HG03469 (cell line): ENCODE measurements at regions not wholly inside any gene's neighbourhood (a gene's known extent, or its start where the extent isn't known, plus 50 kb on each side); places are given as distances from the start of the nearest gene placed in this dataset.

Experiments
- ATAC-seq: cut with Tn5 transposase; IDR thresholded peaks from one replicate; pipeline ENCODE4 v1.9.1; 2021; ENCODE audit warnings: mild to moderate bottlenecking, moderate library complexity, moderate number of reproducible peaks; ENCODE audit not compliant: unreplicated experiment

DNA sequence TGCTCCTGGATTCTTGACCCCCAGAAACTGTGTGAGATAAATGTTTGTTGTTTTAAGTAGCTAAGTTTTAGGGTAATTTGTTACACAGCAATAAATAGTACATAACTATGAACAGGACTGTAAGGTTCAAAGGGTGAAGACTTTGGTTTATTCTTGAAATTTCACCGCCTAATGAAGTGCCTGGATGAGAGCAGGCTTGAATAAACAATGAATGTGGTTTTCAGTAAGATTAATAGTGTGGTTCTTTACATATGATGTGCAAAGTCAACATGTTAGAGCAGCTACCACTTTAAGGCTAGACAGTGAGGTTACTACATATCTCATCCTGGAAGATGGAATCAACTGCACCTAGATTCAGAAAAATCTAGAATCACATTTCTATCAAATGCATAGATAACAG lies 145.2 kb upstream of the BTG1 start:
- ATAC-seq = no peak

DNA sequence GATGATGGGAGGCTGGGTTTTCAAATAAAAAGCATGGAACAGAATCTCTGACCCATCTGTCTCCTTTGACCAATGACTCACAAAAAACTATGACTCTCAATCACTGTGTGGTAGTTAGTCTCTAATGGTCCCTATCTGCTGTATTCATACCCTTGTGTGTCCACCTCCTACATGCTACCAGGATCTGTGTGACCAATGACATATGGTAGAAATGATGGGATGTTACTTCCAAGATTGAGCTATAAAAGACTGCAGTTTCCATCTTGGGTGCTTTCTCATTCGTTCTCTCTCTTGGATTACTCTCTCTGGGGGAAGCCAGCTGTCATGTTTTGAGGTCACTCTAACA lies 144.7 kb upstream of the BTG1 start:
- ATAC-seq = no peak

DNA sequence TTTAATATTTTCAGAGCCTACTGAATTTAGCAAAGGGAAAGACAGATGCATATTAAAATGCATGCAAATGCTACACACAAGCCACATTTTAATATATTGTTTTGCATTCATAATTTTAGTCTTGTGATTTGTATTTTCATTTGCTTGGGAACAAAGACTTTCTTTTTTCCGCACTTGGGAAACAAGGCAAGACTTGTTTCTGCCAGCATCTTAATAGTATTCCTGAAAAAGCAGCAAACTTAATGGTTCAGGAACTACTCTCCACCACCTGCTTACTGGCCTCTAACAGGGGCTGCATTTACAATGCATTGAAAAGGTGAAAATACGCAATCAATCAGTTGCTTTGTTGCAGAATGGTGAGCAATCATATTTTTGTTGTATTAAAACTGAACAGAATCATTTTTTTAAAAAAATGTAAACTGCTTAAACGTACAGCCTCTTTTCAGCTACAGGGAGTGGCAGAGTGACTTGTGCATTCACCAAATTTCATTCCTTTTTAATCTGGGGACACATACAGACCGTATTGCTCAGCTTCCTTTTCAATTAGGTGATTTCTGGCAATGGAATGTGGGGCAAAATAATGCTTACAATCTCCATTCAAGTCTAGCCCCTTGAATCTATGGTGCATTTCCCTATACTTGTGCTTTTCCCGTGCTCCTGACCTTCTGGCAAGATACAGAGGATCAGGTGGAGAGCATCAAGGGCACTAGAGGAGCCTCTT lies 144.1 kb upstream of the BTG1 start:
- ATAC-seq = no peak

DNA sequence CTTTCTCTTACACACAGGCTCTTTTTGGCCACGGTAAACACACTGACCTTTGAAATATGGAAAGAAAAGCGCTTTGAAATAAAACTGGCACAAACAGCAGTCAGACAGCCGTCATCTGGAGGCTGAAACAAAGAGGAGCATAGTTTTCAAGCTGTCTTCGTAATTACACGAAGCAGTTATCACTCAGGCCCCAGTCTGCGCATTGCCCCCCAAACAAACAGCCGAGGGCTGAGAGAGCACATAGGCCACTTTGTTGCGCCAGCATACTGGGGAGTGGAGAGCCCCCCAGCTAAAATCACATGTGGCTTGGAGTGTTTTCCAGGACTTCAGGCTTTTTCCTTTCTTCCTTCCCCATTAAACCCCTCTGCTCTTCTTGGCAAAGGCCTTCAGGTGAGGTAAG lies 142.9 kb upstream of the BTG1 start:
- ATAC-seq = no peak

DNA sequence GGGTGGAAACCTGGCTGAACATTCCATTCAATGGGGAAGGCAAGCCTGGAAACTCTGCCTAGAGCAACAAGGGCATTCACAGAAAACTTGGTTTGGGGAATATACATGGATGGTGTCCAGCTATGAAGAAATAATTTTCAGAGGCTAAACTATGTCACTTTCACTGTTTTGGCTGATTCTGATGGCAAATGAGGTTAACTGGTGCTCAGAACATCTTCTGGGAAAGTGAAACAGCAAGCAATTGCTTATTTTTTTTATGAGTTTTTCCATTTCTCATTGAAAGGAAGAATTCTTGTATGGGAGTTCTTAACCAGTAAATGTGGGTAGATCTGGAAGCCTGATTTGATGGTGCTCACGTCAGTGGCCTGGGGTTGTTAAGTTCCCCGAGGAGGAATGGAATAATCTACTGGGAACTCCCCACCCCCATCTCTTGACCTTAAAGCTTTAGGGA lies 132.8 kb upstream of the BTG1 start:
- ATAC-seq = no peak

DNA sequence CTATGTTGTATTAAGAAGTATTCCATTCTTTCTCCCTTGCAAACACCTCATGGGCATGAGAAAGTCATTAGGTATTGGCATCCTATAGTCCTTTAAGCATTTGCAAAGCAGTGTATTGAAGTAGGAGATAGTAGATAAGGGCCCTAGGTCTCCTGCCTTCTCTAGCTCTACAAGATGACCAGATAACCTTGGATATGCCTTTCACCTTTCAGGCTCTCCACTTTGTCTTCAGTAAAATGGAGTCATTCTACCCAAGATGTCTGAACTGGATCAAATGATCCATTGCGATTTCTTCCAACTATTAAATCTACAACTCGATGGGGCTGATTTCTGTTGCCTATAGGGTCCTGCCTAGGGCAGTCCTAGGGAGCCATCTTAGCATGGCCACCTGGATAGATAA lies 132.1 kb upstream of the BTG1 start:
- ATAC-seq = no peak

DNA sequence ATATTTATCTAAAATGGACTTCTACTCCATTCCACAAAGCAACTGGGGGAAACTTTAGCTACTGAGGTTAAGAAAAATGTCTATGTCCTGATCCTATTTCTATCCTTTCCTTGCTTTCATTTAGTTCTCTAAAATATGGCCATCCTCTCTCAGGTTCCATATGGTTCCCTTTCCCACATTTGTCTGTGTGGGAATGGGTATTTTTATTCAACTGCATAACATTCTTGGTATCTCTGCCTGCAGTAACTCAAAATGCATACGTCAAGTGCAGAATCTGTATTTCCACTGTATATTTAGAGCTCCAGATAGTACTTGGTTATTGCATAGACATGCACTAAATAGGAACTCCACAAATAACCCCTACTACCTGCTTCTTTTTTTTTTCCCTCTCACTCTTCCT lies 130.6 kb upstream of the BTG1 start:
- ATAC-seq = no peak

DNA sequence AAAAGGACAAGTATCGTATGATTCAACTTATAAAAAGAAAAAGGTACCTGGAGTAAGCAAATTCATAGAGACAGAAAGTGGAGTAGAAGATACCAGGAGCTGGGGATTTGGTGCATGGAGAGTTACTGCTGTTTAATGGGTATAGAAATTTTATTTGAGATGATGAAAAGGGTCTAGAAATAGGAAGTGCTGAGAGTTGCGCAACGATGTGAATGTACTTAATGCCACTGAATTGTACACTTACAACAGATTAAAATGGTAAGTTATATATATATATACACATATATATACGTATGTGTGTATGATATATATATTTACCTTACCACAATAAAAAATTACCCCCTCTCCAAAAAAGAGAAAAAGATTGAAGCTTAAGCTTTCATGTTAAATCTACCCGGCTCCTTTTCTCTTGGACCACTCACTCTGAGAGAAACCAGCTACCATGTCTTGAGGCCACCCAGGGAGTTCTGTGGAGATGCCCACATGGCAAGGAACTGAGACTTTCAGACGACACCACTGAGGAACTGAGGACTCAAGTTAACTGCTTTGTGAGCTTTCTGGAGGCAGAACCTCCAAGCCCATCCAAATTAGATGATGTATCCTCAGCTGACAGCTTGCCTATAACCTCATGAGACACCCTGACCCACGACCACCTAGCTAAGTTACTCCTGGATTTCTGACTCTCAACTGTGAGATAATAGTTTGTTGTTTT lies 130.0 kb upstream of the BTG1 start:
- no peak for ATAC-seq

DNA sequence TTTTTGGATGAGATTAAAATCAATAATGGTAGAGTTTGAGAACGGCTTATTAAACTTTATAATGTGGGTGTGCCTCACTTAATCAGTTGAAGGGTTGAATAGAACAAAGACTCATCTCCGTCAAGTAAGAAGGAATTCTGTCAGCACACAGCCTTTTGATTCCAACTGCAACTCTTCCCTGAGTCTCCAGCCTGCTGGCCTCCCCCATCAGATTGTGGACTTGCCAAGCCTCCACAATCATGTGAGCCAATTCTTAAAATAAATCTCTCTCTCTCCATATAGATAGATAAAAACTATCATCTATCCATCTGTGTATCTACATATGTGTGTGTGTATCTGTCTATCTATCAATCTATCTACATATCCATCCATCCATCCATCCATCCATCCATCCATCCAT lies 127.4 kb upstream of the BTG1 start:
- ATAC-seq = no peak

DNA sequence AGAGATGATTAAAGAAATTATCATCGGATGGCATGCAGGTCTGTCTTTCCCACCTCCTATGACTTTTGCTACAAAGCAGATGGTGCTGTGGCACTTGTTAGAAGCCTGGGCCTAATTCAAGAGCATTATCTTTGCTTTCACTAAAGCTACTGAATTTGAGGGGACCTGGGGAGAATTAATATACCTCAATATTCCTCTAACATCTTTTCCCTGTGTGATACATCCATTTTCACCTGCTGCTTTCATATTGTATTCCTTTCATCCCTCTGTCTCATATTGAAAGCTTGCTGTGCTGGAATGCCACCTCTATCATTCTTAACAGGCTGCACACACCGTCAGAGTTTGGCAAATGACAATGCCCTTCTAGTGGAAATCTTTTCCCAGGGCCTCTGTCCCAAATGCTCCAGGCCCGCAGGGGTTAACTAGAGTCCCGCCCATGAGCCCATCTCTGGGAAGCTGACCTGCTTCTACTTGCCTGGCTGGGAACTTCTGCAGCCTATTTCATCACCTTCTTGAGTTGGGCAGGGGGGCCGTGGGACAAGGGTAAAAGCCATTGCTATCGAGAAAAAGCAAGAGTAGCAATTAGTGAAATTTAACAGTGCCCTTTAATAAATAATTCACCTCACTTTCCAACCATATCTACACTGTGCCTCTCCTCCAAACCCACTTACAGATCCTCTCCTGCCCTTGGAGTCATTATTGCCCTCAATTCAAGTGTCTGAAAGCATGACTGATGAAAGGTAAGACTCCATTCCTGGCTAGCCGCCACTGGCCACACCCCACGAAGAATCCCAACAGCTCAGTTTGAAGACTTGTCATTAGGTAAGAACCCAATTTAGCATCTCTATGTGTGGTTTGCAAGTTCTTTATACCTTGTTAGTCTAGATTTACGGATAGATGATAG lies 126.7 kb upstream of the BTG1 start:
- ATAC-seq = no peak

DNA sequence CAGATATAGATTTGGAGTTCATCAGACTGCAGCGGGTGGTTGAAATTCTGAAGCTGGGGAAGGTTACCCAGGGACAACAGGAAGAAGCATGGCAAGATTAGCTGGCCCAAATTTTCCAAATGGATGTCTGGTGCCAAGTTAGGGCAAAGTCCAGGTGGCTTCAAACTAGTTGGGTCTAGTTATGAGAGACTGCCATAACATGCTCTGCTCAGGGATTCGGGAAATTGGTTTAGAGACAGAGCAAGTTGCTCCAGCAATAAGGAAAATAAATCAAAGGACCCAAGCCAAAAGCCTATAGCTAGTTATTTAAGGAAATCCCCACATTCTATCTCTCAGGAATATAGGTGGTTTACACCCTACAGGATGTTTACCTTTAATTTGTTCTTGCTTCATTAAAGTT lies 125.7 kb upstream of the BTG1 start:
- no peak for ATAC-seq

DNA sequence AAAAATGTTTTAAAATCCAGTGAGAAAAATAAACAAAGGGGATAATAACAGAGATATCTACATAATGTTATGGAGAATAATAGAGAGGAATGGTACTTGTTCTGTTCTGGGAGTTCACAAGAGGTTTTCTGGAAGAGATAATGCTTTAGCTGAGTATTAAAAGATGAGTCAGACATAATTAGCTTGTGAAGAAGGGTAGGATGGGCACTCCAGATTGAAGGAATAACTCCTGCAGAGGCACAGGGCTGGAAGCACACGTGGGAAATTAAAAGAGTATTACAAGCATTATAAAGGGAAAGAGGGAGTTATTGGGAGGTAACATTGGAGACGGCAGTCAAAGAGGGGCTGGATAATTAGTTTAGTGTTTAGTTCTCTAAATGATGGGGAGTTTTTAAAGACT lies 124.9 kb upstream of the BTG1 start:
- no peak for ATAC-seq

DNA sequence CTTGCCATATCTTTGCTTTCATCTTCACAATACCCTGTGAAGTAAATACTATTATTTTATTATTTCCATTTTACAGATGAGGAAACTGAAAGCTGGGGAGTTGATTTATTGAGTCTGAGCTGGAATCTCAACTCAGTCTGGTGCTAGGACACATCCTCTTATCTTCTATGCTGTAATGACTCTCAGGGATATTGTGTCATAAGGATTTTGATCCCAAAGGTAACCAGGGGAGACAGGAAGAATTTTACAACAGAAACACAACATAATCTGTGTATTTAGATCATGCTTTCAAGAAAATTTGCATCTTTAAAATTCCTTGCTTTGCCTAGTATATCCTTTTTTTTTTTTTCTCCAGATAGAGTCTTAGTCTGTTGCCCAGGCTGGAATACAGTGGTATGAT lies 123.3 kb upstream of the BTG1 start:
- no peak for ATAC-seq

DNA sequence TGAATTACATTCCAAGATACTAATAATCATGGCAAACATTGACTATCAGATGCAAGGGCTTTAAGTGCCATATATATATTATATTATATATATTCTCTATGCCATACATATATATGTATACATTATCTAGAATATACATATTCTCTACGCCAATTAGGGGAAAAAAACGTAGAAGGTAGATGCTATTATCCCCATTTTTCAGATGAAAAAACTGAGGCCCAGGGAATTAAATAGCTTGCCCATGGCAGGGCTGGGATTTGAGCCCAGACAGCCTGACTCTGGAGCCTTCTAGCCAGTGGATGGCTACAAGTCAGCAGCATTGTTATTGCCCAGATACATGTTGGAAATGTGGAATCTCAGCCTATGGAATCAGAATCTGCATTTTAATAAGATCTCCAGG lies 116.0 kb upstream of the BTG1 start:
- no peak for ATAC-seq

DNA sequence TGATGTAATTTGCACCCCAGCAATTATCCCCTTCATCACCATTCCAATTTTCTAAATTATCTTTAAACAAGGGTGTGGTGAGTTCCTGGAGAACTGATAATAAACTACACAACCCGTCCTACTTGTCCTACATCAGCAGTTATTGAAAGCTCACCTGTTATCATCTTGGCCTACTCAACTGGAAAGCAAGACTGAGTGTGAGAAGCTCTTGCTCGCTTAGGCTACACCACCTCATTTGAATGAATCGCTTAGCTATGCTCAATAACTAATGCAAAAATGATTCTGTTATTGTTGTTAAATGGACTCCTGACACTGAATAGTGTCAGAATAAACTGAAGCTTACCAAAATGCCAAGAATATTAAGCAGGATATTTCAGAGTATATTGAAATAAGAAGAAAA lies 115.4 kb upstream of the BTG1 start:
- no peak for ATAC-seq

DNA sequence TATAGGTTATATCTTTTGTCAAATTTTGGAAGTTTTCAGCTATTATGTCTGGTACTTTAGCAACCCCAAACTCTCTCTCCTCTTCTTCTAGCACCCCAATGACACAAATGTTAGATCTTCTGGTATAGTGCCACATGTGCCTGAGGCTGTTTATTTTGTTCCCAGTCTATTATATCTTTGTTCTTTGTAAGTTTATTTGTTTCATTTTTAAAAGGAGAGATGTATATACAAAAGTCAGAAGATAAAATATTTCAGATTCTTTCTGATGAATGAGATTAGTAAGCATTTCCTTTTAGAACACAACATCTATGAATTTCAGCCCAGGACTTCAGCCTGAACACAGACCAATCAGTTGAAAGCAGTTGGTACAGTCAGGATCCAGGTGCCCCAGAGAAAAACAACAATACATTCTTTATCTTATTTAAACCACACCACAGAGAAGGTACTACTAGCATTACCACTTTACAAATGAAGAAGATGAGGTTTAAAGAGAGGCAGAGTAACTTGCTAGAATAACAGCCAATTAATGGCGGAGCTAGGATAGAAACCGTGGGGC lies 114.1 kb upstream of the BTG1 start:
- ATAC-seq = no peak

DNA sequence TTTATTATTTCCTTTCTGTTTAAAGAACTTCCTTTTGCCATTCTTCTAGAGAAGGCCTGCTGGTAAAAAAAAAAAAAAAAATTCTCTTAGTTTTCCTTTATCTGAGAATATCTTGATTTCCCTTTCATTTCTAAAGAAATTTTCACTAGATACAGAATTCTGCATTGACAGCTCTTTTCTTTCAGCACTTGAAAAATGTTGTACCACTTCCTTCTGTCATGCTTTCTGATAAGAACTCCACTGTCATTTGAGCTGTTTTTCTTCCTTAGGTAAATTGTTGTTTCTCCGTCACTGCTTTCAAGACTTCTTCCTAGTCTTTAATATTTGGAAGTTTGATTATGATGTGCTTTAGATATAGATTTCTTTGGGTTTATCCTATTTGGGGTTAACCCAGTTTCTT lies 113.6 kb upstream of the BTG1 start:
- ATAC-seq = no peak

DNA sequence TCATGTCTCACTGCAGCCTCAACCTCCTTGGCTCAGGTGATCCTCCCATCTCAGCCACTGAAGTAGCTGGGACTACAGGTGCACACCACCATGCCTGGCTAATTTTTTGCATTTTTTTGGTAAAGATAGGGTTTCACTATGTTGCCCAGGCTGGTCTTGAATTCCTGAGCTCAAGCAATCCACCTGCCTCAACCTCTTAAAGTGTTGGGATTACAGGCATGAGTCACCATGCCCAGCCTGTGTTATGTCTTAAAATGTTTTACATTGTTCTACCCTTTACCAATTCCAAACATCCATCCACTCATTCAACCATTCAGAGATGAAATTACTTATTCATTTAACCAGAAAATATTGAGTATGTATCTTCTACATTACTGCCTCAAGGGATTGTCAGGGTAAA lies 111.6 kb upstream of the BTG1 start:
- no peak for ATAC-seq

DNA sequence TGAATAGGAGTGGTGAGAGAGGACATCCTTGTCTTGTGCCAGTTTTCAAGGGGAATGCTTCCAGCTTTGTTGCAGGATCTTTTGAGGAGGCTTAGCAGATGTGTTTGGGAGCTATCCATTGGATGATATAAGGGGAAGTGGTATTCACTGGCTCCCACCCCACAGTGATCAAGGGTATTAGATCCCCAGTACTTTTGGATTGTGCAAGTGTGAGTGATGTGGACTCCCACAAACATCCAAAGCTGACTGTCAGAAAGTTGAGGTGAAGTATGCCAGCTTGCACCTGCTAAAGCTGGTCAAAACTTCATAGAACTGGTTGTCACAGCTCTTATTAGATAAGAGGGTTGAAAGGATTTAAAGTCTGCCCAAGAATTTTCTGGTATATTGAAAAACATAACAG lies 110.1 kb upstream of the BTG1 start:
- ATAC-seq = no peak

DNA sequence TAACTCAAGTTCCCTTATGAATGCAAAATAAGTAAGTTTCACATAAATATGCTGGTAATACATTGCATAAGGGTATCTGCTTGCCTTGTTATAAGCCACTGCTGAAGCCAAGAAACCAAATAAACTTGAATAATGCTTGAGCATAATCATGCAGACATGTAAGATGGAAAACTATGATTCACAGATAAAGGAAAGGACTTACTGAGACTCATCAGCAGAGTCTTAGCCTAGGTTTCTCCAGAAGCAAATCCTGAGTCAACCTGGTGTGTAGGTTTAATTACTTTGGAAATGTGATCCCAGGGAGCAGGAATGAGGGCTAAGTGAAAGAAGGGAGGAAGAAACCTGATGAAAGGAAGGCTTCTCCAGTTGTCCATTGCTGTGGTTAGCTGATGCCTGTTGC lies 107.7 kb upstream of the BTG1 start:
- no peak for ATAC-seq

DNA sequence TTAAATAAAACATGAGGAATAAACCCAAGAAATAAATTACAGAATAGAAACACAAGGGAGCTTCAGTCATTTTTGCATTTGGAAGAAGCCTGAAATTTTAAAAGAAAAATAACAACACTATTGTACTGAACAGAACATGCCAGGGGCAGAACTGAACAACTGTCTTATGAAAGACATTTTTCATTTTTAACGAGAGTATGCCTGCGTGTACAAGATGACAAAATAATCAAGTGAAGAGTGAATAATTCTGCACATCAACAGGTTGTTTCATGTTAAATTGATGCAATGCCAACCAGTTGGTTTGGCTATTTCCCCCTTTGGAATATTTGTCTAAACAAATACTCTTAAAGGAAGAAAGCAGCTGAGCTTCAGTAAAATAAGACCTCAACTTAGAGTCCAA lies 103.3 kb upstream of the BTG1 start:
- no peak for ATAC-seq

DNA sequence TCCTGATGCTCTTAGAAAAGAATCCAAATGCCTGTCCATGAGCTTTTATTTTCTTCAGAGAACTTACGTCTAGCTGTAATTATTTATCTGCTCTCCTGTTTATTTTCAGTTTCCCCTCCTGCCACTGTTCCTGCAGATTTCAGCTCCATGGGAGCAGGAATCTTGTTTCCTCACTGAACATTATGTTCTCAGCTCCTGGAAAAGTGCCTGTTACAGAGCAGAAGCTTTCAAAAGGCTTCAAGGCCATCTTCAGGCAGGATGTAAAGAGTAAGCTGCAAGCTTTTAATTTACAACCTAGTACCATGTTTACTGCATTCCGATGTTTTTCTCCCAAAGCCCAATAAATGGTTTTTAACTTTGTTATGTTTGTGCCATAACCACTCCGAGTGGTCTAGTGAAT lies 98.4 kb upstream of the BTG1 start:
- ATAC-seq = no peak
